22Rv1 (cell line): ENCODE measurements at regions not wholly inside any gene's neighbourhood (a gene's known extent, or its start where the extent isn't known, plus 50 kb on each side); places are given as distances from the start of the nearest gene placed in this dataset.

ENCODE experiments used
- CTCF ChIP-seq: fragments of 450-650 bp; IDR thresholded peaks from 2 replicates; pipeline ENCODE4 v1.5.1; 2017; ENCODE audit warnings: mild to moderate bottlenecking
- ZFX ChIP-seq: fragments of 450-650 bp; IDR thresholded peaks from 2 replicates; pipeline ENCODE4 v1.6.1; 2017; ENCODE audit warnings: antibody characterized with exemption, borderline replicate concordance

GRCh38 chr2:40997362-40997761, 545.5 kb upstream of the SLC8A1 start:
- TF ChIP-seq CTCF, result no peak
- no peak for TF ChIP-seq ZFX
